ENCODE measurements at regions not wholly inside any gene's neighbourhood (a gene's known extent, or its start where the extent isn't known, plus 50 kb on each side); places are given as distances from the start of the nearest gene placed in this dataset.
A peak's percentile ranks its signal among the peaks of the same experiment; 100 is the strongest.

- no peak for DNase-seq
These were observed 171.1 kb downstream of the ZFP36L2 start for GRCh38 chr2:43055086-43055912.

- DNase-seq = no peak
These were observed 172.0 kb downstream of the ZFP36L2 start for GRCh38 chr2:43054367-43054766.

- DNase-seq = no peak
These were observed 173.5 kb downstream of the ZFP36L2 start for GRCh38 chr2:43052944-43053306.

GRCh38 chr2:43052204-43052943, 174.0 kb downstream of the ZFP36L2 start:
- DNase-seq = no peak

GRCh38 chr2:43051338-43051737, 175.1 kb downstream of the ZFP36L2 start:
- DNase-seq = no peak

- DNase-seq = no peak
These were observed 175.5 kb downstream of the ZFP36L2 start for GRCh38 chr2:43050866-43051265.

- no peak for DNase-seq
These were observed 176.3 kb downstream of the ZFP36L2 start for GRCh38 chr2:43049836-43050801.

- no peak for DNase-seq
These were observed 179.1 kb downstream of the ZFP36L2 start for GRCh38 chr2:43047187-43047780.

GRCh38 chr2:43045866-43046265, 180.5 kb downstream of the ZFP36L2 start:
- no peak for DNase-seq

- no peak for DNase-seq
These were observed 182.2 kb downstream of the ZFP36L2 start for GRCh38 chr2:43044093-43044681.

GRCh38 chr2:43043553-43043870, 182.9 kb downstream of the ZFP36L2 start:
- DNase-seq = no peak

GRCh38 chr2:43041661-43042360, 184.6 kb downstream of the ZFP36L2 start:
- peak; percentile 98 for DNase-seq

- DNase-seq = no peak
These were observed 185.2 kb downstream of the ZFP36L2 start for GRCh38 chr2:43041173-43041591.

- no peak for DNase-seq
These were observed 186.1 kb downstream of the ZFP36L2 start for GRCh38 chr2:43040084-43040854.

GRCh38 chr2:43039376-43040080, 186.9 kb downstream of the ZFP36L2 start:
- no peak for DNase-seq

- DNase-seq = no peak
These were observed 187.7 kb downstream of the ZFP36L2 start for GRCh38 chr2:43038696-43039094.

- DNase-seq = peak; percentile 83
These were observed 188.2 kb downstream of the ZFP36L2 start for GRCh38 chr2:43038034-43038695.

GRCh38 chr2:43035922-43036321, 190.5 kb downstream of the ZFP36L2 start:
- no peak for DNase-seq

GRCh38 chr2:43034921-43035320, 191.5 kb downstream of the ZFP36L2 start:
- DNase-seq = no peak

All from renal pelvis (tissue), 1 donor.